ENCODE measurements at regions not wholly inside any gene's neighbourhood (a gene's known extent, or its start where the extent isn't known, plus 50 kb on each side); places are given as distances from the start of the nearest gene placed in this dataset.
"Not testable (repeated sequence)": the region's sequence is repeated elsewhere in the genome, so short reads cannot be mapped to it uniquely, and the experiment has no call there.

- ATAC-seq, result no peak
- no peak for DNase-seq
- Histone ChIP-seq H3K27me3 (ENCODE audit: control insufficient read depth, insufficient read depth) (no peaks in the 10 kb centered on the region), H3K4me1 (ENCODE audit: control insufficient read depth, insufficient read depth, low read length) (no peaks in the 10 kb centered on the region), H3K27ac (ENCODE audit: low read length) (no peak overlapping the region), H3K4me3 (ENCODE audit: low read length) (no peak overlapping the region), H3K9me3 (ENCODE audit: control insufficient read depth, low read length) (no peaks in the 10 kb centered on the region)
- 85% methylated on average over 4 of the region's 4 CpGs for WGBS
- intact Hi-C loops (cut with DNase I), result no loop called here
Measured at GRCh38 chr12:31906557-31907301, 52.5 kb upstream of the RESF1 start.

DNA sequence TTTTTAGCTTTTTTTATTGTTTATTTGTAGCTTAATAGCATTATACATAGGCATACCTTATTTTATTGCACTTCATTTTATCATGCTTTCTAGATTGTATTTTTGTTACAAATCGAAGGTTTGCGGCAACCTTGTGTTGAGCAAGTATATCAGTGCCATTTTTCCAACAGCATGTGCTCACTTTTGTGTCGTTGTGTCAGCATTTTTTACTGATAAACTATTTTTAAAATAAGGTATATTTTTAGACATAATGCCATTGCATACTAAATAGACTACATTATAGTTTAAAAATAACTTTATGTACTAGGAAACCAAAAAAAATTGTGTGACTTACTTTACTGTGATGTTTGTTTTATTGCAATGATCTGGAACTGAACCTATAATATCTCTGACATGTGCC lies 56.2 kb upstream of the RESF1 start:
- H3K4me3 ChIP-seq (ENCODE audit: low read length), result no peak overlapping the region
- ATAC-seq (no peak), DNase-seq (no peak)
- H3K27me3 ChIP-seq (ENCODE audit: control insufficient read depth, insufficient read depth), result no peaks in the 10 kb centered on the region
- H3K27ac ChIP-seq (ENCODE audit: low read length), result no peak overlapping the region
- H3K4me1 ChIP-seq (ENCODE audit: control insufficient read depth, insufficient read depth, low read length), result no peaks in the 10 kb centered on the region
- no peaks in the 10 kb centered on the region for H3K9me3 ChIP-seq (ENCODE audit: control insufficient read depth, low read length)
- intact Hi-C loops (cut with DNase I), result no loop called here
- 78% methylated on average over 3 of the region's 3 CpGs for WGBS

DNA sequence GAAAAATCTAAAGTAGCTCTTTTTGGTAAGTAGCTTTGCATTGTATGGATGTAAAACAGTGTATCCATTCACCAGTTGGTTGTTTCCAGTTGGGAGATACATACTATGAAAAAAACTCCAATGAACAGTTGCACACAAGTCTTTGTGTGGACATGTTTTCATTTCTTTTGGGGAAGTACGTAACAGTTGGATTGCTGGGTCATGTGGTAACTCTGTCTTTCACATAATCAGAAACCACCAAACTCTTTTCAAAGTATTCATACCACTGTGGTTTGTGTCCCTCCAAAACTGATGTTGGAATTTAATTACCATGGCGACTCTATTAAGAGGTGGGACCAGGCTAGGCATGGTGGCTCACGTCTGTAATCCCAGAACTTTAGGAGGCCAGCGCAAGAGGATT lies 58.9 kb upstream of the RESF1 start:
- intact Hi-C loops (cut with DNase I), result no loop called here
- ATAC-seq (no peak), DNase-seq (no peak)
- 88% methylated on average over 4 of the region's 4 CpGs for WGBS
- Histone ChIP-seq H3K27me3 (ENCODE audit: control insufficient read depth, insufficient read depth) (no peaks in the 10 kb centered on the region), H3K27ac (ENCODE audit: low read length) (no peak overlapping the region), H3K4me1 (ENCODE audit: control insufficient read depth, insufficient read depth, low read length) (no peaks in the 10 kb centered on the region), H3K9me3 (ENCODE audit: control insufficient read depth, low read length) (no peaks in the 10 kb centered on the region), H3K4me3 (ENCODE audit: low read length) (no peak overlapping the region)

DNA sequence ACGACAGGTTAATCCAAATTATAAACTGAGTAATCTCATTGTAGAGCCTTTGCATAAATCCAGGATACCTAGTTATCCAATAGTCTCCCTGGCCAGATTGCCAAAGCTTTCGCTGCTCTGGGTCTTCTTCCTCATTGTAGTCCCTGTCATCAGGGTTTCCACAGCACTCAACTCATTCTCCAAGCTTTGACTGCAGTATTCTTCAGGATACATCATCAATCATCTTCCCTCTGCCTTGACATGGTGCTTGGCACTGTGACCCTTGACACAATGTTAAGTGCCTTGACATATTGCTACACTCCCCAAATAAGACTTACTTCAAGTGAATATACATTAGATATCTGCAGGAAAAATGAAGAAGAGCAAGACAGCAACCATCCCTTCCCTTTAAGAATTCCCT lies 60.1 kb upstream of the RESF1 start:
- Histone ChIP-seq H3K9me3 (ENCODE audit: control insufficient read depth, low read length) (no peaks in the 10 kb centered on the region), H3K27ac (ENCODE audit: low read length) (no peak overlapping the region), H3K27me3 (ENCODE audit: control insufficient read depth, insufficient read depth) (no peaks in the 10 kb centered on the region), H3K4me1 (ENCODE audit: control insufficient read depth, insufficient read depth, low read length) (no peaks in the 10 kb centered on the region), H3K4me3 (ENCODE audit: low read length) (no peak overlapping the region)
- intact Hi-C loops (cut with DNase I), result no loop called here
- DNase-seq (no peak), ATAC-seq (no peak)
- 52% methylated on average over 2 of the region's 2 CpGs for WGBS

- no peak overlapping the region for H3K4me3 ChIP-seq (ENCODE audit: low read length)
- H3K9me3 ChIP-seq (ENCODE audit: control insufficient read depth, low read length), result no peaks in the 10 kb centered on the region
- no peak overlapping the region for H3K27ac ChIP-seq (ENCODE audit: low read length)
- ATAC-seq (peak in 1 of 2 donors; percentile 47), DNase-seq (peak in 2 of 3 donors; percentile 24 to 55)
- H3K4me1 ChIP-seq (ENCODE audit: control insufficient read depth, insufficient read depth, low read length), result no peaks in the 10 kb centered on the region
- 42% methylated on average over 10 of the region's 10 CpGs for WGBS
- H3K27me3 ChIP-seq (ENCODE audit: control insufficient read depth, insufficient read depth), result no peaks in the 10 kb centered on the region
- intact Hi-C loops (cut with DNase I), result no loop called here
Measured at GRCh38 chr12:31897781-31898503, 61.3 kb upstream of the RESF1 start.

GRCh38 chr12:31897092-31897491 lies 62.1 kb upstream of the RESF1 start:
- H3K9me3 ChIP-seq (ENCODE audit: control insufficient read depth, low read length); ATAC-seq; H3K27ac ChIP-seq (ENCODE audit: low read length); DNase-seq; intact Hi-C loops (cut with DNase I); H3K4me3 ChIP-seq (ENCODE audit: low read length); H3K27me3 ChIP-seq (ENCODE audit: control insufficient read depth, insufficient read depth); H3K4me1 ChIP-seq (ENCODE audit: control insufficient read depth, insufficient read depth, low read length): not testable (repeated sequence)
- WGBS, result 85% methylated on average over 8 of the region's 8 CpGs

DNA sequence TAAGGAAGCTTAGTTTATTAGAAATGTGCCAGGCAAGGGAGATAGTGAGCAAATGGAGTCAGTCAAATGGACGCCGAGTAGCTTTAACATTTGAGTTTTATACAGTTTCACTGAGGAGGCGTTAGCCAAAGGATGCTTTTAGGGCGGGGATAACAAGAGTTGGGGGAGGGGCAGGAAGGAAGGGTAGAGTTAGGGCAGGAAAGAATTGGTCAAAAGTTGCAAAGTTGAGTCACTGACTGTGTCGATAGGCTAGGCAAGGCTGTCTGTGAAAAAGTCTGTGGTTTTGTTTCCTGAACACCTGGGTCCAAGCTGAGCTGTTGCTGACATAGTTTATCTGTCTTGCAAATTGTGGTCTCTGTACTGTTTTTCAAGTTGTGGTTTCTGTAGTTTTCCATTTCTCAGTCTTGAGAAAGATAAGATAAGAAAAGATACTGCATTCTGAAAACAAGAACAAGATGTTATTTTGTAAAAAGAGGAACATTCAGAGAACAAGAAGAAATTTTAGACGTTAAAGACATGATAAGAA lies 62.6 kb upstream of the RESF1 start:
- Histone ChIP-seq H3K4me3 (ENCODE audit: low read length) (no peak overlapping the region), H3K27me3 (ENCODE audit: control insufficient read depth, insufficient read depth) (no peaks in the 10 kb centered on the region), H3K4me1 (ENCODE audit: control insufficient read depth, insufficient read depth, low read length) (no peaks in the 10 kb centered on the region), H3K27ac (ENCODE audit: low read length) (no peak overlapping the region), H3K9me3 (ENCODE audit: control insufficient read depth, low read length) (no peaks in the 10 kb centered on the region)
- ATAC-seq, result peak; percentile 80 to 90
- intact Hi-C loops (cut with DNase I), result no loop called here
- WGBS, result 28% methylated on average over 6 of the region's 6 CpGs
- DNase-seq, result peak in 1 of 3 donors; percentile 42

GRCh38 chr12:31895449-31896150 lies 63.6 kb upstream of the RESF1 start:
- H3K4me1 ChIP-seq (ENCODE audit: control insufficient read depth, insufficient read depth, low read length), result no peaks in the 10 kb centered on the region
- H3K4me3 ChIP-seq (ENCODE audit: low read length), result no peak overlapping the region
- 90% methylated on average over 8 of the region's 8 CpGs for WGBS
- DNase-seq (no peak), ATAC-seq (no peak)
- H3K27ac ChIP-seq (ENCODE audit: low read length), result no peak overlapping the region
- no peaks in the 10 kb centered on the region for H3K9me3 ChIP-seq (ENCODE audit: control insufficient read depth, low read length)
- intact Hi-C loops (cut with DNase I), result no loop called here
- H3K27me3 ChIP-seq (ENCODE audit: control insufficient read depth, insufficient read depth), result no peaks in the 10 kb centered on the region

DNA sequence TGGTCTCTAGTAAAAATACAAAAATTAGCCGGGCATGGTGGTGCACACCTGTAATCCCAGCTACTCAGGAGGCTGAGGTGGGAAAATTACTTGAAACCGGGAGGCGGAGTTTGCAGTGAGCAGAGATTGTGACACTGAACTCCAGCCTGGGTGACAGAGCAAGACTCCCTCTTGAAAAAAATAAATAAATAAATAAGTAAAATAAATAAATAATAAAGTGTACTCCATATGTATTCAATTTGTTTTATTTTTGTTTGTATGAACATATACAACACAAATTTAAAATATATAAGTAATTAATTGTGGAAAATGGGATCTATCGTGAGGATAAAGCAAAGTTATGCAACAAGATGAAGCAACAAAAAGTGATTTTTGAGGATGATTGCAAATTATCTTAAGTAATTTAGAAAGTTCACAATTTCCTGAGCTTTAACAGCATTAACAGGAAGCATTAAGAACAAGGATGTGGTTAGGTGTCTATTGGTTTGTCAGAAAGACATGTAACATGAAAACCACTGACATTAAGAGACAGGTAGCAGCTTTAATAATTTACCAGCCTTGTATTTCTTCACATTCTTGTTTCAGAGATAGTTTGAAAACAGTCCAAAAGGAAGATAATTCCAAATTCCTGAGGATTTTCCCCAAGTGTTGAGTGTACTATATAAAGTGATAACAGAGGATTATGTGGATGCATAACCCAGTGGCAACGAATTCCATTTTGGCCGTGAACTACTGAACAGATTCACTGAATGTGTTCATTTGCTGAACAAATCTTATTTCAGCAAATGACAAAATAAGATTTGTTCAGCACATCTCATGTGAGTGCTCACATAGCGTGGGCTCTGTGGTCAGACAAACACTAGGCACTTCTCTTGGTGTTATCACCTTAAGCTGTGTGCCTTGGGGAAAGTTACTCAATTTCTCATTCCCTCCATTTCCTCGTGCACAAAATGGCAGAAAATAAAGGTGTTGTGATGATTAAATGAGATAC lies 68.6 kb upstream of the RESF1 start:
- Histone ChIP-seq H3K27me3 (ENCODE audit: control insufficient read depth, insufficient read depth) (no peaks in the 10 kb centered on the region), H3K27ac (ENCODE audit: low read length) (no peak overlapping the region), H3K9me3 (ENCODE audit: control insufficient read depth, low read length) (no peaks in the 10 kb centered on the region), H3K4me1 (ENCODE audit: control insufficient read depth, insufficient read depth, low read length) (no peaks in the 10 kb centered on the region), H3K4me3 (ENCODE audit: low read length) (no peak overlapping the region)
- intact Hi-C loops (cut with DNase I), result no loop called here
- no peak for DNase-seq
- 70% methylated on average over 8 of the region's 8 CpGs for WGBS
- no peak for ATAC-seq

DNA sequence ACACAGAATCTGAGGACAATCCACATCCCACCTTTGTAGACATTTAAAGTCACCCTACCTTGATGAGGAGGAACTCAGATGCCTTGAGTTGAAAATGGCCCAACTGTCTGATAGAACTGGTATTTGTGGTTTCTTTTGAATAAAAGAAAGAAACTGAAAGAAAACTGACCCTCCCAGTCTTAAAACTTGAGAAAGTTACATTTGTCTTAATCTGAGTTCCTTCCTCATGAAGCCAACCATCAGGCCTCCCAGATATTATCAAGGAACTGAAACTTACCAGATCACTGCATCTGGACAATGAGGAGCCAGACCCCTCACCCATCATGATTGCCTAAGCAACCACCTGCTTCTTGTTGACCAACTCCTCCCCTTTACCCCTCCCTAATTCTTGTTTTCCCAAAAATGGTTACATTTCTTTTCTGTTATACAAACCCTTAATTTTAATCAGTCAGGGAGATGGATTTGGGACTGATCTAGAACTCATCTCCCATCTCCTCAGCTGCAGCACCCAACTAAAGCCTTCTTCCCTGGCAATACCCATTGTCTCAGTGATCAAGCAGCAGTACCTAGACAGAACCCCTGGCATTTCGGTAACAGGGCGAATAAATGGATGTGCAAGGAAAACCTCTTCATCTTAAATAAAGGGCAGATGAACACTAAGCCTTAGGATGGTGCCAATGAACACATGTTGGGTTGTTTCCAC lies 72.0 kb upstream of the RESF1 start:
- ATAC-seq, result no peak
- intact Hi-C loops (cut with DNase I), result no loop called here
- no peaks in the 10 kb centered on the region for H3K9me3 ChIP-seq (ENCODE audit: control insufficient read depth, low read length)
- H3K4me3 ChIP-seq (ENCODE audit: low read length), result no peak overlapping the region
- DNase-seq, result no peak
- no peaks in the 10 kb centered on the region for H3K4me1 ChIP-seq (ENCODE audit: control insufficient read depth, insufficient read depth, low read length)
- no peak overlapping the region for H3K27ac ChIP-seq (ENCODE audit: low read length)
- WGBS, result 98% methylated on average over 2 of the region's 2 CpGs
- H3K27me3 ChIP-seq (ENCODE audit: control insufficient read depth, insufficient read depth), result no peaks in the 10 kb centered on the region

All from right cardiac atrium (tissue), 5 donors.